Activated CD4-positive, alpha-beta T cell treated with anti-CD3 and anti-CD28 coated beads for 4 hours (primary cell): ENCODE measurements at regions not wholly inside any gene's neighbourhood (a gene's known extent, or its start where the extent isn't known, plus 50 kb on each side); places are given as distances from the start of the nearest gene placed in this dataset.
"Not testable (repeated sequence)": the region's sequence is repeated elsewhere in the genome, so short reads cannot be mapped to it uniquely, and the experiment has no call there.

ENCODE experiments used
- DNase-seq, 2 donors: peaks; one replicate each; pipeline ENCODE4 v3.0.0-alpha.2; 2020

DNA sequence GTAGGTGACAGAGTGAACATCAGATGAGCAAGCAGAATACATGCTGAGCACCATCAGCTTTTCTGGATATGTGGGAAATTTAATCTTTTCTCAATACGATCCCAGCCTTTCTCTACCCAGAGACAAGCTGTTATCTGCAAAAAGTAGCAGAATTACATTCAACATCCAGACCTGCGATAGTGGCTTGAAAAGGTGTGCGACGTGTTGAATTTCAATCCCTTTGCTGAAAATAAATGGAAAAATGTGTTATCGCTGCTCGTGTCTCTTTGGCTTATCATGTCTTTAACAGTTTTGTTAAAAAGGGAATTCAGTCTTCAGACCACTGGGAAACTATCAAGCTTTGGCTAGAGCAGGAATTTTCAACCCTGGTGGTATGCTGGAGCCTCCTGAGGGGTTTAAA is 98.8 kb upstream of the FAM20A start:
- DNase-seq = no peak

DNA sequence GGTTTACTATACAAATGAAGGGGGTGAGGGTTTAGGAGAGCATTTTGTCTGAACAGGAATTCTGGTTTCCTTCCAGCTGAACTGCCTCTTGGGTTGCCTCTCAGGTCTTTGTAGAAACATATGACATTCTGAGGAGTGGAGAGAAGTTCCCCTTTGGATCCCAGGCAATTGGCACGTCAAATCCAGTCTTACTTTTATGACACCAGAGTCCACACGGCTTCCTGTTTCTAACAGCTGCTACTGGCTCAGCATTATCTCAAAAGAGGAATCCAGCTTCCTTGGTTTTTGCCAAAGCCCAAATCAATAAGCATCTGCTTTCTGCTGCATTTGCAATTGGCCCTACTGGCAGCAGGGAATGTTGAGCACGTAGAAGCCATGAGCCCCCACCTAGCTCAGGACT is 97.6 kb upstream of the FAM20A start:
- no peak for DNase-seq

- DNase-seq = no peak
These were observed 96.7 kb upstream of the FAM20A start for GRCh38 chr17:68697850-68698361.

DNA sequence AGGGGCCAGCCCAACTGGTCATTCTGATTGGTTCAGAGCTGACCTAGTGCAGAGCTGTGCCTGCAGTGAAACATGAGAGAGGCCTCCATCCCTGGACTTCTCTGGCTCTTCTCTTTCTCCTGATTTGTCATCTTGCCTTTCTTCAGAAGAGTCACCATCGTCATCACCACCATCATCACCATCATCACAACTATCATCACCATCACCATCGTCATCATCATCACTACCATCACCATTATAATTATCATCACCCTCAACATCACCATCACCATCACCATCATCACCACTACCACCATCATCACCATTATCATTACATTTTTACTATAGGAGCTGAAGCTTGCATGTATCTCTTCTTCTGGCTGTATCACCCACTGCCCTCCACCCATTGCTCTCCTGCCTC is 94.5 kb upstream of the FAM20A start:
- no peak for DNase-seq

- DNase-seq = no peak
These were observed 93.8 kb upstream of the FAM20A start for GRCh38 chr17:68694791-68695485.

- no peak for DNase-seq
These were observed 92.7 kb upstream of the FAM20A start for GRCh38 chr17:68693896-68694295.

GRCh38 chr17:68693466-68693865 is 92.3 kb upstream of the FAM20A start:
- DNase-seq = no peak

GRCh38 chr17:68686108-68686988 is 85.2 kb upstream of the FAM20A start:
- DNase-seq = no peak

- DNase-seq = no peak
These were observed 83.8 kb upstream of the FAM20A start for GRCh38 chr17:68684949-68685357.

- no peak for DNase-seq
These were observed 81.7 kb upstream of the FAM20A start for GRCh38 chr17:68682903-68683302.

DNA sequence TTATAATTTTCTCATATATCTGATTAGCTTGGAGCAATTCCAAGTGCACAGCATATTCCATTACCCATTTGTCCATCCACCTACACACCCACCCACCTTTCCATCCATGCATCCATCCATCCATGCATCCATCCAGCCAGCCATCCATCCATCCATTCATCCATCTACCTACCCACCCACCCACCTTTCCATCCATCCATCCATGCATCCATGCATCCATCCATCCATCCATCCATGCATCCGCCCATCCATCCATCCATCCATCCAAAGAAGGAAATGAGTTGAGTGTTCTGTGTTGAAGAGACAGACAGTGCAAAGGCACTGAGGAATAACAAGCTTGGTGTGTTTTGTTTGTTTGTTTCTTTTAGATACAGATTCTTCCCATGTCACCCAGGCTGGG is 78.7 kb upstream of the FAM20A start:
- DNase-seq = no peak

- DNase-seq = no peak
These were observed 75.7 kb upstream of the FAM20A start for GRCh38 chr17:68676856-68677255.

DNA sequence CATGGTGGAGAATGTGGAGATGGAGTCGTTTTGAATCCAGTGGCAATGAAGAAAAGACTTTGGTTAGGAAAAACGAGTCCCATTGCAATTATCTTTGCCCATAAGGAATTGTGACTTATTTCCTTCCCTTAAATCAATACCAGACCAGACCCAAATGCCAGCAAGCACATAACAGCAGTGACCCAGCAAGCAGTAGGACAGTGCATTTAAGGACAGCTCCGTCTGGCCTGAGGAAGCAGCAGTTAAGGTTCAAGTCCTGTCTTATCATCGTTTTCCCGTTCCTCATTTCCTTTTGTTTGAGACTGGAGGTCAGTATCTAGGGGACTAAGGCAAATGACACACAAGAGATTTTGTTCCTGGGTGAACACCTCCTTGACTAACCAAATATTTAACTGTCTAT is 74.6 kb upstream of the FAM20A start:
- DNase-seq = no peak

- no peak for DNase-seq
These were observed 73.1 kb upstream of the FAM20A start for GRCh38 chr17:68674029-68674925.

DNA sequence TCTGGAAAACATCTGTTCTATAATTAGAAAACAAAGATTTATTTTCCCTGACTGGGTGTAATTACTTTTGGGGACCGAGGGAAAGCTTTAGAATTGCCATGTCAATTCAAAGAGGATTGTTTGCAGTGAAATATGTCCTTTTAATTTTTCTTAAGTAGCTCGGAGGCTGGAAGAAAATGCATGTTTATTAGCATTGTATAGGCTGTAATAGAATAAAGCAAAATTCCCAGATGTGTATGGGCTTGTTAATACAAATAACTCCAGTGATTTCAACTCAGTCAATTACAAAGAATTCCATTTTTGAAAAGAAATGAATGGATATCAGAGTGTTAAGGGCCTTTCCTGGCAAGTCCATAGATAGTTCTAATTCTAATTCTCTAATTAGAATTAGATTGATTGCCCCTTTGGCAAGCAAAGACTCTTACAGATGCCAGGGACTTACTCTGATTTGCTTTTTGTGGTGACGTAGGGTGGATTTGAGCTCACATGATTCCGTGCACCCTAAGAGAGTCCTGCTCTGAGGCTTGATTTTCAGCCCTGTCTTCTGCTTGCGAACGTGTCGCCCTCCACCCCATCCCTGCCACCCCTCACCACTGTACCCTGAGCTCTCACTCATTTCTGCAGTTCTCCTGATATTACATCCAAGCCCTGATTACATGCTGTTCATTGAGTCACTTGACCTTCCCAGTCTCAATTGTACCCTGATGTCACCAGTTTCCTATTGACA is 70.0 kb upstream of the FAM20A start:
- no peak for DNase-seq

- not testable (repeated sequence) for DNase-seq
These were observed 65.3 kb upstream of the FAM20A start for GRCh38 chr17:68666438-68666837.

DNA sequence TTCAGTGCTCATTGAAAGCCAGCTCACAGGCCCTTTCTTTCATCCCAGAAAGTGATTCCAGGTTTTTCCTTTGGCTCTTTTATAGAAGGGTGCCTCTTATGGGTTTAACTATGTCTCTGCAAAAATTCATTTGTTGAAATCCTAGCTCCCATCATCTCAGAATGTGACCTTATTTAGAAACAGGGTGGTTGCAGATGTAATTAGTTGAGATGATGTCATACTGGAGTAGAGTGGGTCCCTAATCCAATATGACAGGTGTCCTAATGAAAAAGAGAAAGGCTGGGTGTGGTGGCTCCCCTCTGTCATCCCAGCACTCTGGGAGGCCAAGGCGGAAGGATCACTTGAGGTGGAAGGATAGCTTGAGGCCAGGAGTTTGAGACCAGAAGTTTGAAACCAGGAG is 64.2 kb upstream of the FAM20A start:
- DNase-seq = no peak

DNA sequence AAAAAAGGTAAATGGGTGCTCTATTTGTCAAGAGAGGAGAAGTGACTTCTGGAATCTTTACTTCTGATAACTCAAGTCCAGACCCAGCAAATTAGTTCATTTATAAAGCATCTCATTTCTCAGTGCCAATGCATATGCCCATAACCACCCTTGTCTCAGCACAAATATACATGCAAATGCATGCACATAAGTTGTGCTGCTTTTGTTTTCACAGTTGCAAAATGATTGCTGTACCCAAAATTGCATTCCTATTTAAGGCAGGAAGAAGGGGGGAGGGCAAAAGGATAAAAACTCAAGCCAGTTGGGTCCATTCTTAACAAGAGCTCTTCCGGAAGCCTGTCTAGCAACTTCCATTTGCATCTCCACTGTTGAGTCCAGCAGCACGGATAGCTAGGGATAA is 61.3 kb upstream of the FAM20A start:
- DNase-seq = no peak

DNA sequence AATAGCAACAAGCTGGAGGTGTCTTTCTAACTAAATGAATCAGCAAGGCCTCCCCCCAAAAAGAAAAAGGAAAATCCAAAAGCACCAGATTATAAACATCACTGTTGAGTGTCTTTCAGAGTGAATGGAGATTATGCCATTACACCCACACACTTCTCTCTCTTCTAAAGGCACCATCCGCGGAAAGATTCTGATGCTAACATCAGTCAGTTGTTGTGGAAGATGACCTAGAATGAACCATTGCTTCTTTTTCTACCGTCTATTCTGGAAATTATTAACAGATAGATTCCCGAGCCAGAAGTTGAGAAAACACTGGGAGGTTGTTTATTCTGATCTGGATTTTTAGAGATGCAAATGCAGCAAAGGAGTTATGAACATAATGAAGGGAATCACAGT is 60.9 kb upstream of the FAM20A start:
- DNase-seq = no peak

DNA sequence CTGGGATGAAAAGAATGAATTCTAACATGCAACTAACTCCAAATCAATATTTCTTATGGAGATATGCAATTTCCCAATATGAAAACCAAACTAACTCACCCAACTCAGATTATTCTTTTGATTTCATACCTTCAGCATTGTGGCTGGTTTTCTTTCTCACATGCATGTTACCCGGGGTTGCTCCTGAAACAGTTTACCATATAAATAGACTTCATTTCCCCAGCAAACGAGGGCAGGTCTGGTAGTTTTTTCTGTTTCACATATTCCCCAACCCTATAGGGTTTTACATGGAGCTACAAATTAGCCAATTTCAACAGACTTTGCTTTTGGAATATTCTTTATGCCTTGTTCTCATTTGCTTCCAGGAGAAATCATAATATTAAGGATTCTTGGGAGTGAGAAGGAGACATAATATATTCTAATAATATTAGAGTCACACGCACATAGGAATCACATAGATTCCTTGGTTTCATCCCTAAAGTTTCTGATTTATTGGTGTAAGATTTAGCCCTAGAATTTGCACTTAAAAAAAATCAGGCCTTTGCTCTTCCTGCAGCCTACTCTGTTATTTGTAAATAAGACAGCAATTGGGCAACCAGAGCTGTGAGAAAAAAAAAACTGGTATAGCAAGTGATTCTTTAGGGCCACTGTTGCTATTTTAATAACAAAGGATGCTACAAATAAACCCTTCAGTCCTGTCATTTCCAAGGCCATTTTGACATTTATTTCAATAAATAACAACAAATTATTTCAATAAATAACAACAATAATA is 60.3 kb upstream of the FAM20A start:
- DNase-seq = no peak

DNA sequence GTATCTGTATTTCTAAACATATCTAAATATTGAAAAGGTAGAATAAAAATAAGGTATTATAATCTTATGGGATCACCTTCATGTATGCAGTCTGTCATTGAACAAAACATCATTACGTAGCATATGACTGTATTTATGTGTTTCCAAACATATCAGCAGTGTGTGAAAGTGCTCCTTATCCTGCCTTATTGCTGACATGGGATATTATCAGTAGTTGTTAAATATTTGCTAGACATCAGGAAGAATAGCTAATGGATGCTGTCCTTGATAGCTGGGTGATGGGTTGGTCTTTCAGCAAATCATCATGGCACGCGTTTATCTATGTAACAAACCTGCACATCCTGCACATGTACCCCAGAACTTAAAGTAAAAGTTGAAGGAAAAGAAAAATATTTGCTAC is 59.1 kb upstream of the FAM20A start:
- no peak for DNase-seq
